BJ (cell line): ENCODE measurements at regions not wholly inside any gene's neighbourhood (a gene's known extent, or its start where the extent isn't known, plus 50 kb on each side); places are given as distances from the start of the nearest gene placed in this dataset.

Experiments used
- CTCF ChIA-PET: fragments of 350-600 bp; formaldehyde crosslinking; extraction: SDS; loops from one replicate; lab custom pipeline; 2021; ENCODE audit warnings: antibody characterized with exemption, inconsistent platforms; lab: Yijun Ruan, JAX
- POLR2A ChIA-PET: fragments of 300-600 bp; sonication (Branson Sonifier 250); formaldehyde crosslinking; extraction: SDS; loops from one replicate; lab custom pipeline; 2021; ENCODE audit warnings: antibody characterized with exemption; lab: Charles Lee
- DNase-seq: peaks from one replicate; pipeline ENCODE4 v3.0.0-alpha.2; 2011; ENCODE audit warnings: low read depth
- H3K27me3 ChIP-seq: 2 replicates; pipeline ENCODE4 v1.6.0; 2011; ENCODE audit warnings: low read length; ENCODE audit not compliant: control insufficient read depth, insufficient read depth
- H3K36me3 ChIP-seq: 2 replicates; pipeline ENCODE4 v1.5.1; 2011; ENCODE audit warnings: low read length; ENCODE audit not compliant: control insufficient read depth, insufficient read depth
- H3K4me3 ChIP-seq: 2 replicates; pipeline ENCODE4 v1.5.1; 2011; ENCODE audit warnings: low read depth, mild to moderate bottlenecking, control low read depth, low read length
- CTCF ChIP-seq: IDR thresholded peaks from 2 replicates; pipeline ENCODE4 v1.5.1; 2011; ENCODE audit warnings: low read depth, mild to moderate bottlenecking, control low read depth, inconsistent platforms, low read length, moderate library complexity; ENCODE audit not compliant: insufficient read depth

- Histone ChIP-seq H3K27me3 (no peaks in the 10 kb centered on the region), H3K4me3 (no peak overlapping the region), H3K36me3 (no peaks in the 10 kb centered on the region)
- CTCF ChIA-PET: interaction anchor here (1.0 kb wide), 1 partner anchor 9 kb away, joined by 3 read pairs; no protein-coding TSS in a partner anchor
- TF ChIP-seq CTCF: no peak
- POLR2A ChIA-PET: no interaction called here
- no peak for DNase-seq
Observed at GRCh38 chr9:108264093-108264492, 591.7 kb downstream of the ACTL7B start.

- no peak for DNase-seq
- Histone ChIP-seq H3K4me3 (no peak overlapping the region), H3K27me3 (no peaks in the 10 kb centered on the region), H3K36me3 (no peaks in the 10 kb centered on the region)
- ChIA-PET CTCF (interaction anchor here (0.8 to 1.5 kb wide), 2 partner anchors 10 to 797 kb away, joined by 3 to 8 read pairs; no protein-coding TSS in a partner anchor), POLR2A (no interaction called here)
- no peak for TF ChIP-seq CTCF
Observed at GRCh38 chr9:108262836-108263235, 593.0 kb downstream of the ACTL7B start.

DNA sequence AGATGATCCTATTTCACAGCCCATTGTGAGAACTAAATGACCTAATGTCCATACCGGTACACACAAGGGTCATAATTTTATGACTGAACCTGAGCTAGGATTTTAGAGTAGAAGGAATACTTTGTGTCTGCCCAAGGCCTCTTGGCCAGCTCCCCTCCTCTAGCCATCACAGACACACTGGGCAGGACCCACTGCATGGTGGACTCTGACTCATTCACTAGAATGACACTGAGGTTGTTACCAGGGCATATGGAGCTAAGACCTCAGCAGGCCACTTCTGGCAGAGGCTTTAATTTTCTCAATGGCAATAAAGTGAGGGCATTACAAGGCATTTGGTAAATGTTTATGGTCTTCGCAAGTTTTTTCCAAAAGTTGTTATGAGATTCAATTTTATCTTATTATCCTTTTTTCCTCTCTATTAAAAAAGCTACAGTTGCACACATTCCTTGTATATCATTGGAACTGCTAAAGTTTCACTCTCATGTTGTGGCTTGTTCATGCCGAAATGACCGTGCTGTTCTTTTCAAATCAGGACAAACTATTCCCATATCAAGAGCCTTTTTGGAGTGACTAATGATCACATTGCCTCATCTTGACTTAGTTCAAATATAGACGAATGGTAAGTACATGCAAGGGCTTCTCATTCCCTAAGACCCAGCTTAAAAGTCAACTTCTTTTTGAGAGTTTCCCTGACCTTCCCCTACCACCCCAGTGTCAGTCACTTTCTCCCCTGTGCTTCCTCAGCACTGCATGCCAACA lies 595.7 kb downstream of the ACTL7B start:
- Histone ChIP-seq H3K36me3 (no peaks in the 10 kb centered on the region), H3K27me3 (no peaks in the 10 kb centered on the region), H3K4me3 (no peak overlapping the region)
- CTCF ChIA-PET: interaction anchor here (1.0 kb wide), 1 partner anchor 12 kb away, joined by 6 read pairs; no protein-coding TSS in a partner anchor
- POLR2A ChIA-PET: no interaction called here
- no peak for TF ChIP-seq CTCF
- DNase-seq: no peak

DNA sequence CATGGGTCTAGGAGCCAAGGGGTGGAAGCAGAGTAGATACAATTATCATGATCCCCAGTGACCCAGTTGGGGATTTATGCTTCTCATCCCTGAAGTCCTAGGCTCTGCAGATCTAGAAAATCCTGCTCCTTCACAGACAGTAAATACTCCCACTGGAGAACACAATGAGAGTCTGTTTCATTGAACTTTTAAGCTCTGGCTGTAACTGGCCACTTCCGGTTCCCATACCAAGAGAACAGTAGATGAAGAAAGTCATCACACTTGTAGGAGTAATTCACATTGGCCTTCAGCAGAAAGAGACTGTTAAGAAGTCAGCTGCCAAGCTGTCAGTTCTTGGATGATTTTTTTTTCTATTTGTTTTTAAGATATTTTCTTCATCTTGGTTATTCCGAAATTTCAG lies 597.1 kb downstream of the ACTL7B start:
- TF ChIP-seq CTCF: no peak
- CTCF ChIA-PET: no interaction called here
- no peaks in the 10 kb centered on the region for H3K27me3 ChIP-seq
- H3K4me3 ChIP-seq: no peak overlapping the region
- POLR2A ChIA-PET: no interaction called here
- H3K36me3 ChIP-seq: no peaks in the 10 kb centered on the region
- no peak for DNase-seq

DNA sequence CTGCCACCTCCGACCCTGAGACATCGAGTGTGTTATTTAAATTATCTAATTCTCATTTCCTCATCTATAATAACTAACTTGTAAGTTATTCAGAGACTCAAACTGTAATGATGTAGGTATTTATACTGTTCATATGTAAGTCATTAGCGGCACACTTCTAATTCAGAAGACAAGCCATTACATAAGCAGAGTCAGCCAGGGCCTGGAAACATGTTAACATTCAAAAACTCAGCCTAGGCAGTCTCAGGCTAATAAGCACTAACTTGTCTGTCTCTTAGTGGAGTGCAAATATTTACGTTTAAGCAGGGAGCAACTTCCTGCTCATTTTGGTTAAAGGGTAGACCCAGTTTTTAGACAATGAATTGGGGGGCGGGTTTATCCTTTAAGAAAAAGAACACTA lies 598.4 kb downstream of the ACTL7B start:
- no peaks in the 10 kb centered on the region for H3K36me3 ChIP-seq
- ChIA-PET POLR2A (no interaction called here), CTCF (interaction anchor here (1.5 kb wide), 1 partner anchor 15 kb away, joined by 5 read pairs; no protein-coding TSS in a partner anchor)
- H3K27me3 ChIP-seq: no peaks in the 10 kb centered on the region
- DNase-seq: no peak
- no peak overlapping the region for H3K4me3 ChIP-seq
- no peak for TF ChIP-seq CTCF
